ENCODE measurements at regions not wholly inside any gene's neighbourhood (a gene's known extent, or its start where the extent isn't known, plus 50 kb on each side); places are given as distances from the start of the nearest gene placed in this dataset.

DNA sequence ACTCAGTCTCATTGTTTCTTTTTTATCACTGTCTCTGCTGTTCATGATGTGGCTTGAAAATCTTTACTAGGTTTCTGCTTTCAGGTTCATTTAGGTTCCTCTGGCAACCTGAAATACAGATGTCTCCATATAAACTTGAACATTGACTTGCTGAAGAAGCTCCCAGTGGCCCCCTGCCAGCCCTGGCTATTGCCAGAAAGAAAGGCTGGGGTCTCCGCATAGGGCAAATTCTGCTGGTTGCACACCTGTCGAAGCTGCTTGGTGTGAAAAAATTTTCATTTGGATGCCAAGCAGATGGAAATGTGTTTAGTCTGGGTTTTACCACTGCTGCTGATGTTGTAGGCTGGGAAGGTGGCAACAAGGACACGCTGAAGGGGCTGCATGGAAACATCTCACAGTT, 826.7 kb upstream of the GHITM start:
- DNase-seq, result no peak
- no peaks in the 10 kb centered on the region for H3K36me3 ChIP-seq (replicated peaks; ENCODE audit: control insufficient read depth, insufficient read depth, low read length)
- no peaks in the 10 kb centered on the region for H3K27me3 ChIP-seq (ENCODE audit: control insufficient read depth, insufficient read depth, low read length)
- no peak overlapping the region for H3K4me3 ChIP-seq (ENCODE audit: insufficient read depth, low read depth, low read length)

DNA sequence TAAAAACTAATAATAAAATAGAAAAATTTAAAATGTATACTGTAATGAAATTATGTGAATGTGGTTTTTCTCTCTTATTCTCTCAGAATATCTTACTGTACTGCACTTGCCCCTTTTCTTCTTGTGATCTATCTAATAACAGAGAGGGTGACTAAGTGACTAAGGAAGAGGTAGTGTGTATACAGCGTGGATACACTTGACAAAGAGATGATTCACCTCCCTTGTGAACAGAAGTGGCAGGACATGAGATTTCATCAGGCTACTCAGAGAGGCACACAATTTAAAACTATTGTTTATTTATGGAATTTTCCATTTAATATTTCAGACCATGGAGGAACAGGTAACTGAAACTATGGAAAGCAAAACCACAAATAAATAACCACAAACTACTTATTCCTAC, 806.6 kb upstream of the GHITM start:
- no peaks in the 10 kb centered on the region for H3K27me3 ChIP-seq (ENCODE audit: control insufficient read depth, insufficient read depth, low read length)
- H3K4me3 ChIP-seq (ENCODE audit: insufficient read depth, low read depth, low read length), result no peak overlapping the region
- no peak for DNase-seq
- no peaks in the 10 kb centered on the region for H3K36me3 ChIP-seq (replicated peaks; ENCODE audit: control insufficient read depth, insufficient read depth, low read length)

DNA sequence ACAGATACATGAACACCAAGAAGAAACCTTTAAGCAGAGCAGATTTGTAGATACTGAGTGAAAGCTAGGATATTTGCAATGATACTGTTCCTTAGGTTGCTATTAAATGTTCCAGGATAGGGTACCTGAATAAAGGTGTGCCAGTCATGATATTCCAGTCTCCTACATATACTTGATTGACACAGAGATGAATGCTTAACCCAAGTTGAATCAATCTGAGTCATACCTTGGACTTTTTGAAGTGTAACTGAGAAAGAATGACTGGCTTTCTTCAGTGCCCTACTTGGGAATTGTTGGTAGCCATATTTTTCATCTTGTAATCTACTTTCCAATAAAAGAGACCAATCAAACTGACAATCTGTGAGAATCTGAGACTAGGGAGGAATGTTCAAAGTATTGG, 805.7 kb upstream of the GHITM start:
- Histone ChIP-seq H3K4me3 (ENCODE audit: insufficient read depth, low read depth, low read length) (no peak overlapping the region), H3K36me3 (replicated peaks; ENCODE audit: control insufficient read depth, insufficient read depth, low read length) (no peaks in the 10 kb centered on the region), H3K27me3 (ENCODE audit: control insufficient read depth, insufficient read depth, low read length) (no peaks in the 10 kb centered on the region)
- DNase-seq, result no peak

- H3K4me3 ChIP-seq (ENCODE audit: insufficient read depth, low read depth, low read length), result no peak overlapping the region
- no peaks in the 10 kb centered on the region for H3K36me3 ChIP-seq (replicated peaks; ENCODE audit: control insufficient read depth, insufficient read depth, low read length)
- DNase-seq, result no peak
- no peaks in the 10 kb centered on the region for H3K27me3 ChIP-seq (ENCODE audit: control insufficient read depth, insufficient read depth, low read length)
Observed at GRCh38 chr10:83343676-83344075, 795.6 kb upstream of the GHITM start.

DNA sequence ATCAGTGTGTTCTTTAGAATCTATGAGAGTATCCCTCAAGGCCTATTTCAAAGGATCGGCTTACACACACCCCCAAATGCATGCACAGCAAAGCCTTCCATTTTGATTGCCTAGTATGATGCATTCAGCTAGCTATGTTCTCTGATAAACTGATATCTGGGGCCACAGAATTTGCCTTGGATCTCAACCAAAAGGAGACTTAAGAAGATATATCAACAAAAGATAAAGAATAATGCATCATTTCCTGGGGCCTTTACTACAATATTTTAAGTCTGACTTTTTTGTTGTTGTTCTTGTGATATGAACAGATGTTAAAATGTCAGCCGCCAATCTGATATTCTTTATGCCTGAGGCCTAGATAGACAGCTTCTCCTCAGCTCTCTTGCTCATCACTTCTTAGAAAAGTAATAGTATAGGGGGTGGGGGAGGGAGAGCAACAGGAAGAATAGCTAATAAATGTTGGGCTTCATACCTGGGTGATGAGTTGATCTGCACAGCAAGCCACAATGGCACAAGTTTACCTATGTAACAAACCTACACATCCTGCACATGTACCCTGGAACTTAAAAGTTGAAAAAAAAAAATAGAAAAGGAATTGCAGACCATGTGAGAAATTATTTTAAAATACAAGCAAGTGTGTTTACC, 792.9 kb upstream of the GHITM start:
- Histone ChIP-seq H3K36me3 (replicated peaks; ENCODE audit: control insufficient read depth, insufficient read depth, low read length) (no peaks in the 10 kb centered on the region), H3K4me3 (ENCODE audit: insufficient read depth, low read depth, low read length) (no peak overlapping the region), H3K27me3 (ENCODE audit: control insufficient read depth, insufficient read depth, low read length) (no peaks in the 10 kb centered on the region)
- no peak for DNase-seq

DNA sequence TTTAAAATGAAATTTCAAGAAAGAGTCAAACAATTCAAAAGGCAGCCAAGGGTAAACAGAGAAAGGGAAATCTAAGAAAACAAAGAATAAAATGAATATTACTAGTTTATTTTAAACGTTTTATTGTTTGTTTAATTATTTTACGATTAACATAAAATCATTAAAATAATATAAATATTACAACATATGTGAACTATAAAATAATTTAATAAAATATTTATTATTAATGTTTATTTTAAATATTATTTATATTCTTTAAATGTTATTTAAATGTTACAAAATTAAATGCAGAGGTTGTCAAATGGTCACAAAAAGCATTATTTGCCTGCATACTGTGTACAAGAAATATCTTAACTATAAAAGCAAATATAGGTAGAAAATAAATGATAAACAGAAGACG, 786.7 kb upstream of the GHITM start:
- no peak overlapping the region for H3K4me3 ChIP-seq (ENCODE audit: insufficient read depth, low read depth, low read length)
- no peaks in the 10 kb centered on the region for H3K36me3 ChIP-seq (replicated peaks; ENCODE audit: control insufficient read depth, insufficient read depth, low read length)
- no peak for DNase-seq
- H3K27me3 ChIP-seq (ENCODE audit: control insufficient read depth, insufficient read depth, low read length), result no peaks in the 10 kb centered on the region

DNA sequence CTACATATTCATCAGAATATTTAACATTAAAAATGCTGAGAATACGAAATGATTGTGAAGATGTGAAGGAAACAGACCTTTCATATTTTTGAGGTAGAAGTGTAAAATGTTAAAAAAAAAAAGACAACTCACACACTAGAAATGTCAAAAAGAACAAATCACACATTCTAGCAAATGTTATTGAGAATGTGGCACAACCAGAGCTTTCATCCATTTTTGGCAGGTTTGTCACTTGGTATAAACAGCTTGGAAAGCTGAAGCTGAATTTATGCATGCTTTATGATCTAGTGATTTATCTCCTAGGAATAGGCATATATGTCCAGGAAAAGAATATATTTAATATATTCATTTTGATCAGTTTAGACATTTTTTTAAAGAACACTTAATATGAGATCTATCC, 784.9 kb upstream of the GHITM start:
- DNase-seq, result no peak
- Histone ChIP-seq H3K4me3 (ENCODE audit: insufficient read depth, low read depth, low read length) (no peak overlapping the region), H3K27me3 (ENCODE audit: control insufficient read depth, insufficient read depth, low read length) (no peaks in the 10 kb centered on the region), H3K36me3 (replicated peaks; ENCODE audit: control insufficient read depth, insufficient read depth, low read length) (no peaks in the 10 kb centered on the region)

- Histone ChIP-seq H3K27me3 (ENCODE audit: control insufficient read depth, insufficient read depth, low read length) (no peaks in the 10 kb centered on the region), H3K4me3 (ENCODE audit: insufficient read depth, low read depth, low read length) (no peak overlapping the region), H3K36me3 (replicated peaks; ENCODE audit: control insufficient read depth, insufficient read depth, low read length) (no peaks in the 10 kb centered on the region)
- DNase-seq, result no peak
Observed at GRCh38 chr10:83357004-83357403, 782.3 kb upstream of the GHITM start.

DNA sequence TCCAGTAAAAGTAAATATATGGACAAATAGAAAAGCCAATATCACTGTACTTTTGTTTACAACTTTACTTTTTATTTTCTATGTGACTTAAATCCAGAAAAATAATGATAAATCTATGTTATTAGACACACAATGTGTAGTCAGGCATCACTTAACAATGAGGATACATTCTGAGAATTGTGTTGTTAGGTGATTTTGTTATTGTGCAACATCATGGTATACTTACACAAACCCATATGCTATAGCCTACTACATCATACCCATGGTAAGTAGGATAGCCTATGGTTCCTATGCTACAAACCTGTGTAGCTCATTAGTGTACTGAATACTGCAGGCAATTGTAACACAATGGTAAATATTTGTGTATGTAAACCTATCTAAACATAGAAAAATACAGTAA, 781.7 kb upstream of the GHITM start:
- Histone ChIP-seq H3K27me3 (ENCODE audit: control insufficient read depth, insufficient read depth, low read length) (no peaks in the 10 kb centered on the region), H3K36me3 (replicated peaks; ENCODE audit: control insufficient read depth, insufficient read depth, low read length) (no peaks in the 10 kb centered on the region), H3K4me3 (ENCODE audit: insufficient read depth, low read depth, low read length) (no peak overlapping the region)
- DNase-seq, result no peak

DNA sequence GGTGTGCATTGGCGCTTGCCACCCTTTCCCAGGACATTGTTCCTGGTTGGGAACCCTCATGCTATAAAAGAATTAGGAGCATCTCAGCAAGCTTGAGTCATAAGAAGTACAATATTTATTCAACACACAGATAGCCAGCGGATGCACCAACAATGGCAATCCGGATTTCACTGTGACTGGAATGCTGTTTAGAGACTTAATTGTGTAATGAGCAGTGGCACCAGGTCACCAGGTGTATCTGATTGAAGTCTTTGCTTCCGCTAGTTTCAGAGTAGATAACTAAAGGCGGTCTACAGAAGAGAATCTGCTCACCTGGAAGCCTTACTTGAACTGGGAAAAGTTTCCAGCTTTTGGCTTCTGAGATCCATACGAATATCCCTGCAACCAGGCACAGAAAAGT, 772.3 kb upstream of the GHITM start:
- no peak for DNase-seq
- Histone ChIP-seq H3K27me3 (ENCODE audit: control insufficient read depth, insufficient read depth, low read length) (no peaks in the 10 kb centered on the region), H3K4me3 (ENCODE audit: insufficient read depth, low read depth, low read length) (no peak overlapping the region), H3K36me3 (replicated peaks; ENCODE audit: control insufficient read depth, insufficient read depth, low read length) (no peaks in the 10 kb centered on the region)

DNA sequence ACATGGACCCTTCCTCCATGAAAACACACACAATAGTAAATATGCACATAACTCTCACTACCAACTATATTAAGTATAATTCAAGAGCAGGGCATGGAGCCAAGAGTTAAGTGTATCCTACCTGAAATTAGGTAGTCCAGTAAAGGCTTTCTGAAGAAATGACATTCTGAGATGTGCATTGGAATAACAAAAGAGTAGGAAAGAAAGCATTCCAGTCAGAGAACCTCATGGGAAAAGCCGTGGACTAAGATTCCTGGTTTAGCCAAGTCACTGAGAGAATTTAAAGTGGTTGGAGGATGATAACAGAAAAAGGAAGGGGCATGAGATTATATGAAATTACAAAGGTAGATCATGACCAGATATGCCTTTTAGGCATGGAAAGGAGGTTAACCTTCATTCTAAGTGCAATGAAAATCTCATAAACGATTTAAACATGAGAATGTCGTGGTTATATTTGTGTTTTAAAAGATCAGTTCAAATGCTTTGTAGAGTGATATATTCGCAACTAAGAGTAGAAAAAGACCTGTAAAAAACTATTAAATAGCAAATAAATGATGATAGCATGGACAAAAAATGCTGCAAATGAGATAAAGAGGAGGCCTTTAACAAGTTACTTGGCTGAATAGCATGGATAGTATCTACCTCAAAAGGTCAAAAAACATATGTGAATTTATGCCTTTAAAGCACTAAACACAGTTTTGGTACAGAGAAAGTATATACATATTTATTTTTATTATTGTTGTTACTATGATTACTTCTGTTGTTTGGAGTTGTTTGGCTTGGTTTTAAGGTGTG, 767.4 kb upstream of the GHITM start:
- Histone ChIP-seq H3K36me3 (replicated peaks; ENCODE audit: control insufficient read depth, insufficient read depth, low read length) (no peaks in the 10 kb centered on the region), H3K4me3 (ENCODE audit: insufficient read depth, low read depth, low read length) (no peak overlapping the region), H3K27me3 (ENCODE audit: control insufficient read depth, insufficient read depth, low read length) (no peaks in the 10 kb centered on the region)
- no peak for DNase-seq

DNA sequence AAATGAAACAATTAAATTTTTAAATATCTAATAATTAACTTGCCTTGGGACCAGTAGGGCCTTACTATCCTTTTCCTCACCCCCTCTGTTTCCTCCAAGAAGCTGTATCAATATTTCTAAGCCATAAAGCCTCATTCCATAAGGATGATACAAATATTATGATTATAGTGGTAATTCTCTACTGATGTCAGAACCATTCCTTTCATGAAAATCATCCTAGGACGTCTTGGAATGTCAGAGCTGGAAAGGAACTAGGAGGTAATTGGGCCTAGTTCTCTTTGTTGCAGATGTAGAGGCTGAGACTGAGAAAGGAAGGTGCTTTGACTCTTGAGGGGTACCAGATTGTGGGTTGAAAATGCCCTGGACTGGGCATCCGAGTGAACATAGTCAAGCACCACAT, 766.7 kb upstream of the GHITM start:
- Histone ChIP-seq H3K36me3 (replicated peaks; ENCODE audit: control insufficient read depth, insufficient read depth, low read length) (no peaks in the 10 kb centered on the region), H3K27me3 (ENCODE audit: control insufficient read depth, insufficient read depth, low read length) (no peaks in the 10 kb centered on the region), H3K4me3 (ENCODE audit: insufficient read depth, low read depth, low read length) (no peak overlapping the region)
- no peak for DNase-seq

DNA sequence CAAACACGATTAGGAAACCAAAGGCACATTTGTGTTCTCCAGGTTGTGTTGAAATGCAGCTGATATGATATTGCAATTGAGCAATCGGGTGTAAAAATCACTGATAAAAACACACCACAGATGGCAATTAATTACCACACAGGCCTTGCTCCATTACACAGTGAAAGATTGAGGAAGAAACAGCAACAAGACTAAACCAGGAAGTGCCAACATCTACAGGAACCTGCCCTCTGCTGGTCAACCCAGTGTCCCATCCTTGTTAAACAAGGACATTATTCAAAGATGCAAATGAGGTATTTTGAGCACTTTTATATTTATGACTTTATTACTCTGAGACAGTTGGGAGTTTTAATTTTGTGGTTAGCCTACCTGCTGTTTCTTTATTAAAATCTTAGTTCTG, 765.6 kb upstream of the GHITM start:
- H3K36me3 ChIP-seq (replicated peaks; ENCODE audit: control insufficient read depth, insufficient read depth, low read length), result no peaks in the 10 kb centered on the region
- no peak overlapping the region for H3K4me3 ChIP-seq (ENCODE audit: insufficient read depth, low read depth, low read length)
- DNase-seq, result peak; percentile 16

GRCh38 chr10:83374741-83375140, 764.6 kb upstream of the GHITM start:
- DNase-seq, result no peak
- Histone ChIP-seq H3K36me3 (replicated peaks; ENCODE audit: control insufficient read depth, insufficient read depth, low read length) (no peaks in the 10 kb centered on the region), H3K4me3 (ENCODE audit: insufficient read depth, low read depth, low read length) (no peak overlapping the region), H3K27me3 (ENCODE audit: control insufficient read depth, insufficient read depth, low read length) (no peaks in the 10 kb centered on the region)

More for the DNA sequence above, 765.6 kb upstream of the GHITM start:
- H3K27me3 ChIP-seq (ENCODE audit: control insufficient read depth, insufficient read depth, low read length), result no peaks in the 10 kb centered on the region

DNA sequence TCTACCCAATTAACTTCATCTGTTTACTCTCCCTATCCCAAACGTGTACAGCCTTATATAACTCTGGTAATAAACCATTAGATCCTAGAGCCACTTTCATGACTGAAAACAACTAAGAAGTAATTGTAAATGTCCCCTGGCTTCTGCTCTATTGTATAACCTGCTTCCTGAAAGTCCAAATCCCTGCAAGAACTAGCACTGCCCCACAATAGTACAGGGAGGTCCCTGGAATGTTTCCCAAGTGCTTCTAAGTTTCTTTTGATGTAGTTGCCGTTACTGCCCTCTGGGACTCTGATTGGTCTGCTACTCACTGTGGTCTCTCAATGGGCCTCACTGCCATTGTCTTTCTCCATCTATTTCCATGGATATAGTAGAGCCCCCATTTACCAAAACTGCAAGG, 764.0 kb upstream of the GHITM start:
- DNase-seq, result no peak
- Histone ChIP-seq H3K36me3 (replicated peaks; ENCODE audit: control insufficient read depth, insufficient read depth, low read length) (no peaks in the 10 kb centered on the region), H3K4me3 (ENCODE audit: insufficient read depth, low read depth, low read length) (no peak overlapping the region), H3K27me3 (ENCODE audit: control insufficient read depth, insufficient read depth, low read length) (no peaks in the 10 kb centered on the region)
